IPS-NIHi7 (cell line): ENCODE measurements at regions not wholly inside any gene's neighbourhood (a gene's known extent, or its start where the extent isn't known, plus 50 kb on each side); places are given as distances from the start of the nearest gene placed in this dataset.

ENCODE experiments used
- DNase-seq: peaks from one replicate; pipeline ENCODE4 v3.0.0; 2012; ENCODE audit warnings: mixed read lengths; ENCODE audit errors: extremely low spot score

- no peak for DNase-seq
These were observed 1825.1 kb upstream of the IGFBP7 start for GRCh38 chr4:58935332-58935731.

GRCh38 chr4:58936436-58936835 is 1826.3 kb upstream of the IGFBP7 start:
- DNase-seq: no peak

GRCh38 chr4:58940167-58940566 is 1830.0 kb upstream of the IGFBP7 start:
- DNase-seq: no peak

- DNase-seq: no peak
These were observed 1831.1 kb upstream of the IGFBP7 start for GRCh38 chr4:58941286-58941685.

GRCh38 chr4:58953575-58953974 is 1843.4 kb upstream of the IGFBP7 start:
- DNase-seq: no peak

- DNase-seq: no peak
These were observed 1847.5 kb upstream of the IGFBP7 start for GRCh38 chr4:58957711-58958110.

GRCh38 chr4:58961283-58961682 is 1851.1 kb upstream of the IGFBP7 start:
- no peak for DNase-seq

GRCh38 chr4:58961925-58962324 is 1851.7 kb upstream of the IGFBP7 start:
- no peak for DNase-seq

- no peak for DNase-seq
These were observed 1852.2 kb upstream of the IGFBP7 start for GRCh38 chr4:58962424-58962823.

- DNase-seq: no peak
These were observed 1871.6 kb upstream of the IGFBP7 start for GRCh38 chr4:58981828-58982227.

- no peak for DNase-seq
These were observed 1873.7 kb upstream of the IGFBP7 start for GRCh38 chr4:58983887-58984286.

GRCh38 chr4:59002148-59002547 is 1892.0 kb upstream of the IGFBP7 start:
- no peak for DNase-seq

GRCh38 chr4:59024257-59024656 is 1914.1 kb upstream of the IGFBP7 start:
- no peak for DNase-seq

- no peak for DNase-seq
These were observed 1927.6 kb upstream of the IGFBP7 start for GRCh38 chr4:59037812-59038211.

- no peak for DNase-seq
These were observed 1928.9 kb upstream of the IGFBP7 start for GRCh38 chr4:59039046-59039445.

GRCh38 chr4:59044286-59044900 is 1934.2 kb upstream of the IGFBP7 start:
- DNase-seq: no peak

GRCh38 chr4:59054086-59054485 is 1943.9 kb upstream of the IGFBP7 start:
- DNase-seq: no peak

GRCh38 chr4:59057804-59058203 is 1947.6 kb upstream of the IGFBP7 start:
- DNase-seq: no peak

GRCh38 chr4:59058543-59058942 is 1948.4 kb upstream of the IGFBP7 start:
- DNase-seq: no peak

- DNase-seq: no peak
These were observed 1950.0 kb upstream of the IGFBP7 start for GRCh38 chr4:59060002-59060846.

GRCh38 chr4:59060895-59061294 is 1950.7 kb upstream of the IGFBP7 start:
- peak; percentile 8 for DNase-seq

- DNase-seq: no peak
These were observed 1953.0 kb upstream of the IGFBP7 start for GRCh38 chr4:59063015-59063720.
